GM18907 (cell line): ENCODE measurements at regions not wholly inside any gene's neighbourhood (a gene's known extent, or its start where the extent isn't known, plus 50 kb on each side); places are given as distances from the start of the nearest gene placed in this dataset.

Source experiments
- ATAC-seq: cut with Tn5 transposase; IDR thresholded peaks from one replicate; pipeline ENCODE4 v1.9.1; 2021; ENCODE audit warnings: mild to moderate bottlenecking, moderate library complexity; ENCODE audit not compliant: unreplicated experiment

- no peak for ATAC-seq
These were observed 135.2 kb upstream of the PRDM9 start for GRCh38 chr5:23372177-23372576.

GRCh38 chr5:23368393-23368792 lies 139.0 kb upstream of the PRDM9 start:
- ATAC-seq, result no peak

GRCh38 chr5:23367874-23368273 lies 139.5 kb upstream of the PRDM9 start:
- no peak for ATAC-seq

- no peak for ATAC-seq
These were observed 154.1 kb upstream of the PRDM9 start for GRCh38 chr5:23353286-23353685.

- ATAC-seq, result no peak
These were observed 155.0 kb upstream of the PRDM9 start for GRCh38 chr5:23352446-23352845.

GRCh38 chr5:23343121-23343520 lies 164.3 kb upstream of the PRDM9 start:
- ATAC-seq, result no peak

- no peak for ATAC-seq
These were observed 174.7 kb upstream of the PRDM9 start for GRCh38 chr5:23332650-23333251.

- no peak for ATAC-seq
These were observed 176.7 kb upstream of the PRDM9 start for GRCh38 chr5:23330726-23331125.

- ATAC-seq, result no peak
These were observed 187.5 kb upstream of the PRDM9 start for GRCh38 chr5:23319901-23320300.

GRCh38 chr5:23318960-23319359 lies 188.4 kb upstream of the PRDM9 start:
- no peak for ATAC-seq

GRCh38 chr5:23318166-23318565 lies 189.2 kb upstream of the PRDM9 start:
- no peak for ATAC-seq

- no peak for ATAC-seq
These were observed 191.3 kb upstream of the PRDM9 start for GRCh38 chr5:23316060-23316591.

GRCh38 chr5:23314827-23315226 lies 192.6 kb upstream of the PRDM9 start:
- no peak for ATAC-seq

- no peak for ATAC-seq
These were observed 202.4 kb upstream of the PRDM9 start for GRCh38 chr5:23305055-23305454.

GRCh38 chr5:23303836-23304235 lies 203.6 kb upstream of the PRDM9 start:
- ATAC-seq, result no peak

GRCh38 chr5:23303435-23303834 lies 204.0 kb upstream of the PRDM9 start:
- no peak for ATAC-seq

- no peak for ATAC-seq
These were observed 205.0 kb upstream of the PRDM9 start for GRCh38 chr5:23302438-23302837.

GRCh38 chr5:23289162-23289561 lies 218.2 kb upstream of the PRDM9 start:
- ATAC-seq, result no peak

GRCh38 chr5:23284656-23285055 lies 222.8 kb upstream of the PRDM9 start:
- no peak for ATAC-seq

GRCh38 chr5:23274171-23274570 lies 233.2 kb upstream of the PRDM9 start:
- no peak for ATAC-seq

GRCh38 chr5:23269981-23270380 lies 237.4 kb upstream of the PRDM9 start:
- no peak for ATAC-seq

GRCh38 chr5:23268136-23268535 lies 239.3 kb upstream of the PRDM9 start:
- no peak for ATAC-seq

- no peak for ATAC-seq
These were observed 246.8 kb upstream of the PRDM9 start for GRCh38 chr5:23260621-23261020.
